ENCODE measurements at regions not wholly inside any gene's neighbourhood (a gene's known extent, or its start where the extent isn't known, plus 50 kb on each side); places are given as distances from the start of the nearest gene placed in this dataset.

- Mint-ChIP-seq H3K27ac (ENCODE audit: unreplicated experiment) (no peak overlapping the region), H3K9me3 (ENCODE audit: low read depth, unreplicated experiment) (no peaks in the 10 kb centered on the region), H3K4me3 (ENCODE audit: low read depth, unreplicated experiment) (no peak overlapping the region), H3K36me3 (ENCODE audit: insufficient read depth, unreplicated experiment) (no peaks in the 10 kb centered on the region), H3K27me3 (ENCODE audit: unreplicated experiment) (no peaks in the 10 kb centered on the region), H3K4me1 (ENCODE audit: low read depth, unreplicated experiment) (no peaks in the 10 kb centered on the region)
- no peak for DNase-seq
- CTCF ChIA-PET, result no interaction called here
- intact Hi-C loops (cut with micrococcal nuclease; ENCODE audit: unreplicated experiment), result no loop called here
- no TSS peak for BruUV-seq (replicated peaks)
- TF ChIP-seq CTCF (IDR thresholded peaks at IDR 0.05; ENCODE audit: unreplicated experiment), result no peak
These were observed 241.1 kb downstream of the SPATA18 start for GRCh38 chr4:52292245-52292644.

- no peak for DNase-seq
- Mint-ChIP-seq H3K4me3 (ENCODE audit: low read depth, unreplicated experiment) (no peak overlapping the region), H3K4me1 (ENCODE audit: low read depth, unreplicated experiment) (no peaks in the 10 kb centered on the region), H3K36me3 (ENCODE audit: insufficient read depth, unreplicated experiment) (no peaks in the 10 kb centered on the region), H3K27ac (ENCODE audit: unreplicated experiment) (no peak overlapping the region), H3K27me3 (ENCODE audit: unreplicated experiment) (no peaks in the 10 kb centered on the region), H3K9me3 (ENCODE audit: low read depth, unreplicated experiment) (no peaks in the 10 kb centered on the region)
- no TSS peak for BruUV-seq (replicated peaks)
- TF ChIP-seq CTCF (IDR thresholded peaks at IDR 0.05; ENCODE audit: unreplicated experiment), result no peak
- CTCF ChIA-PET, result no interaction called here
- intact Hi-C loops (cut with micrococcal nuclease; ENCODE audit: unreplicated experiment), result no loop called here
These were observed 245.2 kb downstream of the SPATA18 start for GRCh38 chr4:52296341-52296740.

GRCh38 chr4:52298444-52298843, 247.3 kb downstream of the SPATA18 start:
- Mint-ChIP-seq H3K27ac (ENCODE audit: unreplicated experiment) (no peak overlapping the region), H3K4me1 (ENCODE audit: low read depth, unreplicated experiment) (no peaks in the 10 kb centered on the region), H3K27me3 (ENCODE audit: unreplicated experiment) (no peaks in the 10 kb centered on the region), H3K9me3 (ENCODE audit: low read depth, unreplicated experiment) (no peaks in the 10 kb centered on the region), H3K4me3 (ENCODE audit: low read depth, unreplicated experiment) (no peak overlapping the region), H3K36me3 (ENCODE audit: insufficient read depth, unreplicated experiment) (no peaks in the 10 kb centered on the region)
- intact Hi-C loops (cut with micrococcal nuclease; ENCODE audit: unreplicated experiment), result no loop called here
- no peak for DNase-seq
- no peak for TF ChIP-seq CTCF (IDR thresholded peaks at IDR 0.05; ENCODE audit: unreplicated experiment)
- BruUV-seq (replicated peaks), result no TSS peak
- CTCF ChIA-PET, result no interaction called here

- BruUV-seq (replicated peaks), result no TSS peak
- no peak overlapping the region for H3K27ac Mint-ChIP-seq (ENCODE audit: unreplicated experiment)
- no peaks in the 10 kb centered on the region for H3K9me3 Mint-ChIP-seq (ENCODE audit: low read depth, unreplicated experiment)
- H3K36me3 Mint-ChIP-seq (ENCODE audit: insufficient read depth, unreplicated experiment), result no peaks in the 10 kb centered on the region
- H3K27me3 Mint-ChIP-seq (ENCODE audit: unreplicated experiment), result no peaks in the 10 kb centered on the region
- CTCF ChIA-PET, result no interaction called here
- no peak for TF ChIP-seq CTCF (IDR thresholded peaks at IDR 0.05; ENCODE audit: unreplicated experiment)
- H3K4me3 Mint-ChIP-seq (ENCODE audit: low read depth, unreplicated experiment), result no peak overlapping the region
- no peak for DNase-seq
- intact Hi-C loops (cut with micrococcal nuclease; ENCODE audit: unreplicated experiment), result no loop called here
- H3K4me1 Mint-ChIP-seq (ENCODE audit: low read depth, unreplicated experiment), result no peaks in the 10 kb centered on the region
These were observed 248.0 kb downstream of the SPATA18 start for GRCh38 chr4:52299120-52299519.
